K562 (cell line): ENCODE measurements at regions not wholly inside any gene's neighbourhood (a gene's known extent, or its start where the extent isn't known, plus 50 kb on each side); places are given as distances from the start of the nearest gene placed in this dataset.

Source experiments
- ATAC-seq: fragments of 200-7000 bp; cut with Tn5 transposase; 3 replicates; pipeline ENCODE4 v1.9.1; 2020; ENCODE audit warnings: moderate library complexity
- BruUV-seq: library from RNA; stranded (reverse); fragments of 400-500 nt; replicated peaks from 2 replicates; lab custom pipeline; 2021; lab: Mats Ljungman, UMichigan
- CTCF ChIA-PET: fragments of 300-600 bp; formaldehyde crosslinking; extraction: SDS; loops from one replicate; lab custom pipeline; 2021; ENCODE audit warnings: low intra/inter-chr PET ratio; lab: Yijun Ruan, JAX
- POLR2A ChIA-PET: fragments of 300-600, 350-650 bp; sonication (Branson Sonifier 250); formaldehyde crosslinking; extraction: SDS; loops from one replicate; lab custom pipeline; 2021; ENCODE audit warnings: antibody characterized with exemption, inconsistent platforms; lab: Yijun Ruan, JAX
- DNase-seq, 4 experiments: peaks; one replicate each; pipeline versions ENCODE4 v3.0.0 to v3.0.0-alpha.2; 2011 to 2018; ENCODE audit warnings: low spot score in 3 of 4, mixed read lengths in 3 of 4; ENCODE audit errors: extremely low read depth in 1 of 4
- FAIRE-seq: peaks from 2 replicates; lab custom pipeline; 2011; peaks lifted over from hg19 to GRCh38; lab: Jason Lieb, UNC
- H2AFZ ChIP-seq: 2 replicates; pipeline ENCODE4 v1.6.0; 2011; ENCODE audit warnings: low read depth, low read length, control low read depth, inconsistent platforms
- H3K27ac ChIP-seq: fragments of 200-600 bp; 3 replicates; pipeline ENCODE4 v1.8.0; 2011; ENCODE audit warnings: low read depth, mild to moderate bottlenecking, control low read depth, inconsistent platforms, low read length, moderate library complexity, mixed read lengths; ENCODE audit errors: extremely low read depth
- H3K27me3 ChIP-seq, 2 experiments: fragments of 300-600 bp in 1 of 2; 2 replicates in 1 of 2; 3 replicates in 1 of 2; pipeline versions ENCODE4 v1.6.0 to v1.8.0; 2011; ENCODE audit warnings: inconsistent platforms in 2 of 2, low read length in 2 of 2, mild to moderate bottlenecking in 1 of 2, mixed read lengths in 1 of 2, moderate library complexity in 1 of 2; ENCODE audit not compliant: control insufficient read depth in 2 of 2, insufficient read depth in 2 of 2
- H3K36me3 ChIP-seq: fragments of 300-600 bp; 3 replicates; pipeline ENCODE4 v1.8.0; 2011; ENCODE audit warnings: mild to moderate bottlenecking, low read length, inconsistent platforms; ENCODE audit not compliant: control insufficient read depth, insufficient read depth
- H3K4me1 ChIP-seq, 2 experiments: fragments of 200-600 bp in 1 of 2; replicated peaks in 1 of 2; 2 replicates in 1 of 2; 3 replicates in 1 of 2; pipeline versions ENCODE4 v1.5.1 to v1.8.0; 2011; ENCODE audit warnings: inconsistent platforms in 2 of 2, low read length in 2 of 2, mild to moderate bottlenecking in 1 of 2, mixed read lengths in 1 of 2, moderate library complexity in 1 of 2; ENCODE audit not compliant: control insufficient read depth in 2 of 2, insufficient read depth in 2 of 2
- H3K4me2 ChIP-seq: 2 replicates; pipeline ENCODE4 v1.6.1; 2011; ENCODE audit warnings: low read length, control low read depth, inconsistent platforms, mixed read lengths; ENCODE audit not compliant: insufficient read depth
- H3K4me3 ChIP-seq: fragments of 200-600 bp; sonication (generic), shearing (Covaris generic); 2 replicates; pipeline ENCODE4 v1.5.1; 2016; ENCODE audit warnings: control low read depth, inconsistent platforms
- H3K79me2 ChIP-seq: fragments of 200-600 bp; 3 replicates; pipeline ENCODE4 v1.8.0; 2011; ENCODE audit warnings: low read length, inconsistent platforms; ENCODE audit not compliant: control insufficient read depth, insufficient read depth
- H3K9ac ChIP-seq, 2 experiments: 2 replicates each; pipeline versions ENCODE4 v1.6.0 to v1.6.1; 2011; ENCODE audit warnings: low read depth in 2 of 2, low read length in 2 of 2, control low read depth in 1 of 2, inconsistent platforms in 1 of 2, mild to moderate bottlenecking in 1 of 2, mixed read lengths in 1 of 2; ENCODE audit not compliant: insufficient read depth in 1 of 2
- H3K9me1 ChIP-seq: one replicate; pipeline ENCODE4 v1.6.0; 2011; ENCODE audit warnings: inconsistent platforms, mild to moderate bottlenecking, low read length, moderate library complexity; ENCODE audit not compliant: control insufficient read depth, insufficient read depth
- H3K9me3 ChIP-seq: replicated peaks from 2 replicates; pipeline ENCODE4 v1.5.1; 2011; ENCODE audit warnings: low read depth, low read length, inconsistent platforms; ENCODE audit not compliant: control insufficient read depth, insufficient read depth
- H4K20me1 ChIP-seq: replicated peaks from 2 replicates; pipeline ENCODE4 v1.6.1; 2011; ENCODE audit warnings: low read length, inconsistent platforms, mixed read lengths; ENCODE audit not compliant: control insufficient read depth, insufficient read depth
- ESRRB ChIP-seq: fragments of 250-450 bp; sonication (Bioruptor Pico); IDR thresholded peaks from 2 replicates; pipeline ENCODE4 v1.5.0; 2020; ENCODE audit warnings: mild to moderate bottlenecking, moderate library complexity, borderline replicate concordance
- GATA2 ChIP-seq: sonication (generic); formaldehyde crosslinking; IDR thresholded peaks from 2 replicates; pipeline ENCODE4 v1.4.0; 2020; ENCODE audit warnings: mild to moderate bottlenecking, missing genetic modification reagents
- MCM5 ChIP-seq: fragments of 450-650 bp; IDR thresholded peaks from 2 replicates; pipeline ENCODE4 v1.6.1; 2016; ENCODE audit warnings: low read depth
- RUNX1 ChIP-seq: sonication (generic); IDR thresholded peaks from 2 replicates; pipeline ENCODE4 v1.6.1; 2016; ENCODE audit warnings: antibody characterized with exemption, low read depth
- SMARCB1 ChIP-seq: IDR thresholded peaks from 2 replicates; pipeline ENCODE4 v1.6.1; 2011; ENCODE audit warnings: improper control_type of control experiment, low read depth; ENCODE audit not compliant: insufficient read length
- SP2 ChIP-seq: IDR thresholded peaks from 2 replicates; pipeline ENCODE4 v1.6.1; 2011; ENCODE audit warnings: mild to moderate bottlenecking, low read depth, low read length, moderate library complexity; ENCODE audit not compliant: poor library complexity, severe bottlenecking; ENCODE audit errors: extremely low read depth
- ZNF75A ChIP-seq: fragments of 450-650 bp; formaldehyde crosslinking; IDR thresholded peaks from 2 replicates; pipeline ENCODE4 v1.4.0; 2020; ENCODE audit warnings: mild to moderate bottlenecking
- WGBS: fragments of 100-300 bp; shearing (Covaris generic); methylation state at CpG from one replicate; pipeline ENCODE4 v1.1.6; 2016; ENCODE audit warnings: low coverage, mixed read lengths; ENCODE audit not compliant: insufficient coverage; ENCODE audit errors: missing lambda C conversion rate; 5-methylcytosine and 5-hydroxymethylcytosine counted together
- in situ Hi-C: fragments of 300-500 bp; cut with MboI; formaldehyde crosslinking; loops from 4 replicates; pipeline ENCODE4 v1.15.0; 2018; ENCODE audit warnings: inconsistent platforms, mixed read lengths
- intact Hi-C: fragments of 100-400 bp; cut with micrococcal nuclease; formaldehyde crosslinking; loops from 2 replicates; pipeline ENCODE4 v1.14.2; 2022
- TF ChIP-seq, protein P1 (sequence below): fragments of 450-650 bp; conservative IDR thresholded peaks from 2 replicates; pipeline ENCODE4 v1.6.1; 2016; ENCODE audit warnings: missing genetic modification characterization, low read depth, mild to moderate bottlenecking, missing compliant biosample characterization, moderate library complexity

DNA sequence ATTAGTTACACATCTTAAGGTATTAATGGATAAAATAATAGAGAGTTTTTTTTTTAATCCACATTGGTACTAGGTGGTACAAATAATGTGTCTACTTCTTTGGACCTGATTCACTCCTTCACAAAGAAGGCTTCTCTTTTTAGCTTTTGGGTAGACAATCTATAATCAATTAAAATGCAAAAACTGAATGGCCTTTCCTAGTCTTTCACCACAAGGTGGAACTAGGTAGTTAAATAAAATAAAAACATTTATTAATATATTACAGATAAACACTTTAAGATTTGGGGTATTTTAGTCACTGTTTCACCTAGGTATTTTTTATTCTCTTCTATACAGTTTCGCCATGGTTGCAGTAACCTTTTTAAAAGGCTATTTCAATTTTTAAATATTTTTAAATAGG is 68.3 kb upstream of the DST start:
- H3K9ac ChIP-seq: no peak overlapping the region
- H3K9me3 ChIP-seq: no peaks in the 10 kb centered on the region
- H4K20me1 ChIP-seq: no peaks in the 10 kb centered on the region
- H3K27me3 ChIP-seq: no peaks in the 10 kb centered on the region
- POLR2A ChIA-PET: no interaction called here
- no peak for FAIRE-seq
- H3K9me1 ChIP-seq: no peaks in the 10 kb centered on the region
- DNase-seq: no peak
- no peaks in the 10 kb centered on the region for H3K4me1 ChIP-seq
- no peaks in the 10 kb centered on the region for H3K79me2 ChIP-seq
- CTCF ChIA-PET: no interaction called here
- BruUV-seq: no TSS peak
- H2AFZ ChIP-seq: no peak overlapping the region
- no peak for ATAC-seq
- H3K27ac ChIP-seq: no peak overlapping the region
- H3K4me2 ChIP-seq: no peak overlapping the region
- TF ChIP-seq SMARCB1 (no peak), RUNX1 (no peak)
- intact Hi-C loops (loop anchor here (10.0 kb wide), 1 partner anchor 604 kb away; the partner anchor contains the start of gene PRIM2), in situ Hi-C loops (no loop called here)
- H3K4me3 ChIP-seq: no peak overlapping the region
- H3K36me3 ChIP-seq: no peaks in the 10 kb centered on the region
- 13% methylated on average over 1 of the region's 1 CpG for WGBS

DNA sequence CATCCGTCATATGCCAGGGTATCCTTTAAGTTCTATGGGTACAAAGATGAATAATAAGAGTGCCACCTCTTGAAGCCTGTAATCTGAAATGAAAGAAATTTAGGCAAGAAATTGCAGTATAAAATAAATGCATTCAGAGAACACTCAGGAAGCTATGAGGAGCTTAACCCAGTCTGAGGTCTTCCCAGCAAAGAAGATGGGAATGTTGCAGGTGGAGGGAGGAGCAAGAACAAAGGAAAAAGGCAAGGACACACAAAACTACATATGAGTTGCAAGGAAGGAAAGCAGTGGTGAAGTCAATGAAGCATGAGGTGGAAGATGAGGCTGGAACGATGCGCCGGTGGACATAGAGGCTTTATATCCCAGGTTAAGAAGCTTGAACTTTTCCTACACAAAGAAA is 67.0 kb upstream of the DST start:
- H4K20me1 ChIP-seq: no peaks in the 10 kb centered on the region
- intact Hi-C loops: loop anchor here (5.0 to 10.0 kb wide), 2 partner anchors 143 to 605 kb away; partner anchors contain the start of gene PRIM2
- H3K9me1 ChIP-seq: no peaks in the 10 kb centered on the region
- no peaks in the 10 kb centered on the region for H3K36me3 ChIP-seq
- ChIA-PET POLR2A (no interaction called here), CTCF (no interaction called here)
- no peaks in the 10 kb centered on the region for H3K4me1 ChIP-seq
- H3K9ac ChIP-seq: no peak overlapping the region
- DNase-seq: no peak
- ATAC-seq: no peak
- FAIRE-seq: no peak
- H3K9me3 ChIP-seq: no peaks in the 10 kb centered on the region
- H3K27me3 ChIP-seq: no peaks in the 10 kb centered on the region
- no peaks in the 10 kb centered on the region for H3K79me2 ChIP-seq
- no peak overlapping the region for H3K27ac ChIP-seq
- BruUV-seq: no TSS peak
- 41% methylated on average over 4 of the region's 4 CpGs for WGBS
- TF ChIP-seq, protein P1, sequence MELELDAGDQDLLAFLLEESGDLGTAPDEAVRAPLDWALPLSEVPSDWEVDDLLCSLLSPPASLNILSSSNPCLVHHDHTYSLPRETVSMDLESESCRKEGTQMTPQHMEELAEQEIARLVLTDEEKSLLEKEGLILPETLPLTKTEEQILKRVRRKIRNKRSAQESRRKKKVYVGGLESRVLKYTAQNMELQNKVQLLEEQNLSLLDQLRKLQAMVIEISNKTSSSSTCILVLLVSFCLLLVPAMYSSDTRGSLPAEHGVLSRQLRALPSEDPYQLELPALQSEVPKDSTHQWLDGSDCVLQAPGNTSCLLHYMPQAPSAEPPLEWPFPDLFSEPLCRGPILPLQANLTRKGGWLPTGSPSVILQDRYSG (tag): no peak
- TF ChIP-seq GATA2 (no peak), ESRRB (CRISPR knock-in tag) (no peak), ZNF75A (no peak), SP2 (no peak), MCM5 (no peak)
- H3K4me3 ChIP-seq: no peak overlapping the region
- H3K4me2 ChIP-seq: no peak overlapping the region
- H2AFZ ChIP-seq: no peak overlapping the region
- in situ Hi-C loops: no loop called here
